GM13976 (cell line): ENCODE measurements at regions not wholly inside any gene's neighbourhood (a gene's known extent, or its start where the extent isn't known, plus 50 kb on each side); places are given as distances from the start of the nearest gene placed in this dataset.

Source experiments
- DNase-seq: peaks from one replicate; pipeline ENCODE4 v3.0.0; 2012; ENCODE audit warnings: low spot score
- CTCF ChIP-seq: IDR thresholded peaks from 2 replicates; pipeline ENCODE4 v1.5.1; 2012; ENCODE audit warnings: borderline replicate concordance, mild to moderate bottlenecking; ENCODE audit not compliant: insufficient read depth; ENCODE audit errors: extremely low read depth, missing control alignments, control extremely low read depth
- in situ Hi-C: fragments of 300-500 bp; cut with MboI; formaldehyde crosslinking; loops from one replicate; pipeline ENCODE4 v1.12.0; 2022; ENCODE audit warnings: low sequenced_read_pairs, mixed read lengths, inconsistent platforms; ENCODE audit not compliant: unreplicated experiment

GRCh38 chr14:65920996-65921395 lies 508.5 kb downstream of the FUT8 start:
- in situ Hi-C loops, result no loop called here
- no peak for DNase-seq
- no peak for TF ChIP-seq CTCF

DNA sequence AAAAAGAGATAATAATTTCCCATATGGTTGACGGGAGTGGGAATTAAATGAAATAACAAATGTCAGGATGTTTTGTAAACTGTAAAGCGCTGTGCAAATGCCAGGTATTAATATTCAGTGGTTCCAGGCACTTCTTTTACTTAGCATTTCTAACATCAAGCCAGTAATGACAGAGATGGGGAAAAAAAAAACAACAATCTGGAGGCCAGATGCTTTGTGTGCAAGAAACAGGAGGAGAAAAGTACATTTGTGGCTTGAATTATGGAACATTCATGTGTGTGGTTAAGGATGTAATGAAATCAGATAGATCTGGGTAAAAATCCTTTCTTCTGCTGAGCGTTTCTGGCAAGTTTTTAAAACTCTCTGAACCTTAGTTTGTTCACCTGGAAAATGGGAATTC lies 509.6 kb downstream of the FUT8 start:
- no peak for DNase-seq
- in situ Hi-C loops, result no loop called here
- TF ChIP-seq CTCF, result no peak

GRCh38 chr14:65926504-65926903 lies 514.0 kb downstream of the FUT8 start:
- no peak for DNase-seq
- in situ Hi-C loops, result no loop called here
- no peak for TF ChIP-seq CTCF

GRCh38 chr14:65926935-65927700 lies 514.6 kb downstream of the FUT8 start:
- in situ Hi-C loops, result no loop called here
- DNase-seq, result no peak
- no peak for TF ChIP-seq CTCF

- no peak for DNase-seq
- in situ Hi-C loops, result no loop called here
- TF ChIP-seq CTCF, result no peak
These were observed 515.4 kb downstream of the FUT8 start for GRCh38 chr14:65927931-65928356.

GRCh38 chr14:65928995-65929394 lies 516.5 kb downstream of the FUT8 start:
- DNase-seq, result no peak
- in situ Hi-C loops, result no loop called here
- TF ChIP-seq CTCF, result no peak
